Astrocyte (in vitro differentiated cells and primary cell): ENCODE measurements at regions not wholly inside any gene's neighbourhood (a gene's known extent, or its start where the extent isn't known, plus 50 kb on each side); places are given as distances from the start of the nearest gene placed in this dataset.

Experiments used
- EZH2 ChIP-seq: IDR thresholded peaks from 2 replicates; pipeline ENCODE4 v1.6.1; 2012; ENCODE audit warnings: mild to moderate bottlenecking, low read length, inconsistent platforms; ENCODE audit not compliant: insufficient read depth
- TF ChIP-seq, protein P1 (sequence below): IDR thresholded peaks from 2 replicates; pipeline ENCODE4 v1.5.1; 2011; ENCODE audit warnings: low read depth, mild to moderate bottlenecking, inconsistent platforms, low read length, moderate library complexity; ENCODE audit not compliant: insufficient read depth

DNA sequence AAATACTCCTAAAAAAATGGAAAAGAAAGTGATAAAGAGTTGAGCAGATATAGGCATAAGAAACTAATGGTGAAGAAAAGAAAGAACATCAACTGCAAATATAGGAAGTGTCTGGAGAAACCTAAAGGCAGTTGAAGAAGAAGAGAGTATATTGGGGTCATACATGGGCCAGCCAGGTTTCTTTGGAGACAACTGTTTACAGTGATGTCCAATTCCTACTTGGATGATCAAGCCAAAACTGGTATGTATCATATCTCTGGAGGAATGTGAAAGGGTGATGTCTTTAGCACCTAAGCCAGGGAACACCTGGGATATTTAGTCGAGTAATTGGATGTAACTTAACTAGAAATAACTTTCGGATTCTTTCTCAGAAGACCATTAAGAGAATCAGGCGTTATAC, 129.3 kb upstream of the FLRT2 start:
- TF ChIP-seq, protein P1, sequence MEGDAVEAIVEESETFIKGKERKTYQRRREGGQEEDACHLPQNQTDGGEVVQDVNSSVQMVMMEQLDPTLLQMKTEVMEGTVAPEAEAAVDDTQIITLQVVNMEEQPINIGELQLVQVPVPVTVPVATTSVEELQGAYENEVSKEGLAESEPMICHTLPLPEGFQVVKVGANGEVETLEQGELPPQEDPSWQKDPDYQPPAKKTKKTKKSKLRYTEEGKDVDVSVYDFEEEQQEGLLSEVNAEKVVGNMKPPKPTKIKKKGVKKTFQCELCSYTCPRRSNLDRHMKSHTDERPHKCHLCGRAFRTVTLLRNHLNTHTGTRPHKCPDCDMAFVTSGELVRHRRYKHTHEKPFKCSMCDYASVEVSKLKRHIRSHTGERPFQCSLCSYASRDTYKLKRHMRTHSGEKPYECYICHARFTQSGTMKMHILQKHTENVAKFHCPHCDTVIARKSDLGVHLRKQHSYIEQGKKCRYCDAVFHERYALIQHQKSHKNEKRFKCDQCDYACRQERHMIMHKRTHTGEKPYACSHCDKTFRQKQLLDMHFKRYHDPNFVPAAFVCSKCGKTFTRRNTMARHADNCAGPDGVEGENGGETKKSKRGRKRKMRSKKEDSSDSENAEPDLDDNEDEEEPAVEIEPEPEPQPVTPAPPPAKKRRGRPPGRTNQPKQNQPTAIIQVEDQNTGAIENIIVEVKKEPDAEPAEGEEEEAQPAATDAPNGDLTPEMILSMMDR = no peak
- no peak for TF ChIP-seq EZH2
